Lower lobe of right lung (tissue), 2 donors: ENCODE measurements at regions not wholly inside any gene's neighbourhood (a gene's known extent, or its start where the extent isn't known, plus 50 kb on each side); places are given as distances from the start of the nearest gene placed in this dataset.

Experiments
- ATAC-seq, 2 donors: fragments of 200-7000 bp; cut with Tn5 transposase; one replicate each; pipeline ENCODE4 v1.9.1; 2020 to 2022; ENCODE audit warnings: mild to moderate bottlenecking in 2 of 2, moderate library complexity in 2 of 2
- DNase-seq: peaks from one replicate; pipeline ENCODE4 v3.0.0-alpha.2; 2020
- H3K27ac ChIP-seq: fragments of 200-600 bp; one replicate; pipeline ENCODE4 v1.8.0; 2022
- H3K27me3 ChIP-seq: fragments of 200-600 bp; one replicate; pipeline ENCODE4 v1.8.0; 2022; ENCODE audit warnings: low read depth
- H3K36me3 ChIP-seq: fragments of 200-600 bp; one replicate; pipeline ENCODE4 v1.8.0; 2022; ENCODE audit warnings: mild to moderate bottlenecking
- H3K4me1 ChIP-seq: fragments of 200-600 bp; one replicate; pipeline ENCODE4 v1.8.0; 2022
- H3K4me3 ChIP-seq: fragments of 200-600 bp; one replicate; pipeline ENCODE4 v1.8.0; 2022; ENCODE audit warnings: mild to moderate bottlenecking
- H3K9me3 ChIP-seq: fragments of 200-600 bp; one replicate; pipeline ENCODE4 v1.8.0; 2022
- intact Hi-C: fragments of 100-400 bp; cut with DNase I; formaldehyde crosslinking; loops from one replicate; pipeline ENCODE4 v1.11.0; 2022
- TF ChIP-seq, protein P1 (sequence below): fragments of 200-600 bp; IDR thresholded peaks from one replicate; pipeline ENCODE4 v1.8.0; 2022; ENCODE audit warnings: antibody characterized with exemption, mild to moderate bottlenecking
- donor health status: DM: no; HTN: yes; CAD: no; lungs with severe emphysema.

DNA sequence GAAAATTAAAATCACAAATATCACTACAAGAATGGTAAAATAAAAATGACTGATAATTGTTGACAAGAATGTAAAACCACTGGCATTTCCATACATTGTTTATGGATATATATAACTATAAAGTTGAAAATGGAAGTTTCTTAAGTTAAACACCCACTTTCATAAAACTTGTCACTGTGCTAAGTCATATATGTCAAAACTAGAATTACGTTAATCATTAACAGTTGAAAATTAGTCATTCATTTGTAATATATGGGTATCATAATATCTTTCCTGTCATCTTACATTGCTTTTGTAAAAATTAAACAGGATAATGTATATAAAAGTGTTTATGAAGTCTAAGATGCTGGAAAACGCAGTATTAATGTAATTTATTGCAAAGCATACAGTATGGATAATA lies 1398.6 kb upstream of the ALCAM start:
- H3K27me3 ChIP-seq, result no peaks in the 10 kb centered on the region
- H3K4me1 ChIP-seq, result no peaks in the 10 kb centered on the region
- no peaks in the 10 kb centered on the region for H3K36me3 ChIP-seq
- intact Hi-C loops, result no loop called here
- TF ChIP-seq, protein P1, sequence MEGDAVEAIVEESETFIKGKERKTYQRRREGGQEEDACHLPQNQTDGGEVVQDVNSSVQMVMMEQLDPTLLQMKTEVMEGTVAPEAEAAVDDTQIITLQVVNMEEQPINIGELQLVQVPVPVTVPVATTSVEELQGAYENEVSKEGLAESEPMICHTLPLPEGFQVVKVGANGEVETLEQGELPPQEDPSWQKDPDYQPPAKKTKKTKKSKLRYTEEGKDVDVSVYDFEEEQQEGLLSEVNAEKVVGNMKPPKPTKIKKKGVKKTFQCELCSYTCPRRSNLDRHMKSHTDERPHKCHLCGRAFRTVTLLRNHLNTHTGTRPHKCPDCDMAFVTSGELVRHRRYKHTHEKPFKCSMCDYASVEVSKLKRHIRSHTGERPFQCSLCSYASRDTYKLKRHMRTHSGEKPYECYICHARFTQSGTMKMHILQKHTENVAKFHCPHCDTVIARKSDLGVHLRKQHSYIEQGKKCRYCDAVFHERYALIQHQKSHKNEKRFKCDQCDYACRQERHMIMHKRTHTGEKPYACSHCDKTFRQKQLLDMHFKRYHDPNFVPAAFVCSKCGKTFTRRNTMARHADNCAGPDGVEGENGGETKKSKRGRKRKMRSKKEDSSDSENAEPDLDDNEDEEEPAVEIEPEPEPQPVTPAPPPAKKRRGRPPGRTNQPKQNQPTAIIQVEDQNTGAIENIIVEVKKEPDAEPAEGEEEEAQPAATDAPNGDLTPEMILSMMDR, result no peak
- no peak for DNase-seq
- no peaks in the 10 kb centered on the region for H3K9me3 ChIP-seq
- H3K27ac ChIP-seq, result no peak overlapping the region
- H3K4me3 ChIP-seq, result no peak overlapping the region
- no peak for ATAC-seq

DNA sequence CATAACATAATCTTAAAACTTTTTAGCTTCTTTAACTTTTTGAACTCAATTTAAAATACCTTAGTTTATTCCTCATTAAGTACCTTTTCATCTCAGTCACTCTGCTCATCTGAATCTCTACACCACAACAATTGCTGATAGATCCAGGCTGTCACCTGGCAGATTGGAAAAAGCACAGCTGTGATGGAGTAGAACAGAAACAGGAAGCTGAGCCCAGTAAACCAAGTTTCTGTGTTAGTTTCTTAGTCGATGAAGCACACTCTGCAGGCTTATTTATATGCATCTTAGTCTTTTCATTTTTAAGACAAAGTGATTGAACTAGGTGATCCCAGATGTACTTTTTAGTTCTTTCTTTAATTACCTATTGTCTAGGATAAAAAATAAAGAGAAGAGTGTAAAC lies 1398.0 kb upstream of the ALCAM start:
- H3K36me3 ChIP-seq, result no peaks in the 10 kb centered on the region
- TF ChIP-seq, protein P1, result no peak
- no peak overlapping the region for H3K4me3 ChIP-seq
- no peak for DNase-seq
- H3K4me1 ChIP-seq, result no peaks in the 10 kb centered on the region
- intact Hi-C loops, result no loop called here
- no peak for ATAC-seq
- H3K9me3 ChIP-seq, result no peaks in the 10 kb centered on the region
- no peak overlapping the region for H3K27ac ChIP-seq
- no peaks in the 10 kb centered on the region for H3K27me3 ChIP-seq

DNA sequence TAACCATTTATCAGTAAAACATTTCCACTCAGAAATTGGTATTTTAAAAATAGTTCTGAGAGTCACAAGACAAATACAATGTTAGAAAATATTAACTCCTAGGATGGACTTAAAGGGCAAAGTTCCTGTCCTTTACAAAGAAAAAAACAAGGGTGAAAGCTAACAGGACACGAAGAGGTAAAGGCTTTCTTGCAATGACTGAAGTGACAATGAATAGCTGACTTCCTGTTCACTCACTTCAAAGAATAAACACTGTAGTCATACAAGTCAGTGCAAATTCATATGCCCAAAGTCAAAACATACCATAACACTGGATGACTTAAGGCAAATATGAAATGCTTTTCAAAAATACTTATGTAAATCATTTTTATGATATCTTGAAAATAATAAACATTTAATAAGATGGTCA lies 1389.8 kb upstream of the ALCAM start:
- Histone ChIP-seq H3K27me3 (no peaks in the 10 kb centered on the region), H3K9me3 (no peaks in the 10 kb centered on the region), H3K27ac (no peak overlapping the region), H3K4me3 (no peak overlapping the region), H3K4me1 (no peaks in the 10 kb centered on the region), H3K36me3 (no peaks in the 10 kb centered on the region)
- TF ChIP-seq, protein P1, result no peak
- ATAC-seq (no peak), DNase-seq (no peak)
- intact Hi-C loops, result no loop called here

DNA sequence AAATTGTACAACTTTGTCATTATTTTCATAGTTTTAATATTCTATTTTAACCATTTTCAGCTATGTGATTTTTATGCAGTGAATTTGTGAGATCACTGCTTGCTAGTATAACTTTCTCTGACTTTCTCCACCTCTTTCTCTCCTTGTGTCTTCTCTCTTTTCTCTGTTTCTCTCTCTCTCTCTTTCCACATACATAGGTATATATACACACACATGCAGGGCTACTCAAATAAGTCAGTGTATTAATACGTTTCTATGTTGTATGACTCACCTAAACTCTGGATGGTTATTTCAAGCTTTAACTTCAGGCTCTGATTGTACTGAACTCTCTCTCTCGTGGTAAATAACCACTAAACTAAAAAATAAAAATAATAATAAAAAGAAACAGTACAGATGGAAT lies 1389.3 kb upstream of the ALCAM start:
- Histone ChIP-seq H3K4me3 (no peak overlapping the region), H3K9me3 (no peaks in the 10 kb centered on the region), H3K4me1 (no peaks in the 10 kb centered on the region), H3K36me3 (no peaks in the 10 kb centered on the region), H3K27me3 (no peaks in the 10 kb centered on the region), H3K27ac (no peak overlapping the region)
- DNase-seq (no peak), ATAC-seq (no peak)
- intact Hi-C loops, result no loop called here
- TF ChIP-seq, protein P1, result no peak

DNA sequence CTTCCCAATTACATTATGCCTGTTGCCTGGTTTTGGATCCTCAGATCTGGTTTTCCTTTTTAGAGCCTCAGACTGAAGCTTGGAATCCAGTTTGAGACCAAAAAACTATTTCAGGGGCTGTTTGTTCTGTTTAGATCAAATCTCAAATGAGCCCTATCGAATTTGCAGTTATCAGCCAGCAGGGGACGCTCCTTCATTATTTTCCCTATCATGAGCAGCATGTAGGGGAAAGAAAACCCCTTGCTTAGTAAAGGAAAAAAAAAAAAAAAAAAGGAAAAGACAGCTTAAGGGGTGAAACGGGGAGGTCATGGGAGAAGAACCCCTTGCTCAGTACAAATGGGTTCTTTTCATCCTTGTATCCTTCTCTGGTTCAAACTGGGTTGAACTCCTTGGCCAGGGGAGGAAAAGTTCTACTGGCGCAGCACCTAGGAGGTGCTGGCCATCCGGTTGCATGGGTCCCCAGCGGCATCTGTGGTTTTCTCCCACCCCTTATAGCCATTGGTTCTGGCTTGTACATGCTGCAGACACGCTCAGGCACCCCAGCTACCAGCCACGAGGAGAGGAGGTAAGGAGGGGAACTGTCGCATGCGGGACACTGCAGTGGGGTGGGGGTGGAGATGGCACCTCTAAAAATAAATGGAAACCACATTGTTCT lies 1375.1 kb upstream of the ALCAM start:
- DNase-seq, result no peak
- Histone ChIP-seq H3K27me3 (no peaks in the 10 kb centered on the region), H3K27ac (no peak overlapping the region), H3K36me3 (no peaks in the 10 kb centered on the region), H3K4me3 (no peak overlapping the region), H3K9me3 (no peaks in the 10 kb centered on the region), H3K4me1 (no peaks in the 10 kb centered on the region)
- no peak for ATAC-seq
- intact Hi-C loops, result no loop called here
- TF ChIP-seq, protein P1, result peak; percentile 6
